ENCODE measurements at regions not wholly inside any gene's neighbourhood (a gene's known extent, or its start where the extent isn't known, plus 50 kb on each side); places are given as distances from the start of the nearest gene placed in this dataset.

DNA sequence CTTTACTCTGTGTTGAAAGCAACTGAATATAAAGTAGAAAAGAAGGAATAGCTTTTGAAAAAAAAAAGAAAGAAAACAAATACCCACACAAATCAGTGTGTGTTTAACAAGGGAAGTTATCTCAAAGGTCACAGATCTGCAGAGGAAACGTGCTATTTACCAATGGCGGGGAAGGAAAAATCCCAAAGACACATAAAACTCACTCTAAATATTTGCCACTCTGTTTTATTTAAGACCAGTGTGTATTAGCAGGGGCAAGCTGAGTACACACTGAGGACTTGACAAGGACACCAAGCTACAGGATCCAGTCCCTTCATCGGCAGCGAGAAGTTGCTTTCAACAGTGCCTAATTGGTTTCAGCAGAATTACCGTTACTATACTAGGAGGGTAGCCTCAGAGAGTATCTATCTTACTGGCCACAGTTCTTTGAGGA, 252.5 kb downstream of the DEPDC1B start (continued):
- TF ChIP-seq, protein P1, sequence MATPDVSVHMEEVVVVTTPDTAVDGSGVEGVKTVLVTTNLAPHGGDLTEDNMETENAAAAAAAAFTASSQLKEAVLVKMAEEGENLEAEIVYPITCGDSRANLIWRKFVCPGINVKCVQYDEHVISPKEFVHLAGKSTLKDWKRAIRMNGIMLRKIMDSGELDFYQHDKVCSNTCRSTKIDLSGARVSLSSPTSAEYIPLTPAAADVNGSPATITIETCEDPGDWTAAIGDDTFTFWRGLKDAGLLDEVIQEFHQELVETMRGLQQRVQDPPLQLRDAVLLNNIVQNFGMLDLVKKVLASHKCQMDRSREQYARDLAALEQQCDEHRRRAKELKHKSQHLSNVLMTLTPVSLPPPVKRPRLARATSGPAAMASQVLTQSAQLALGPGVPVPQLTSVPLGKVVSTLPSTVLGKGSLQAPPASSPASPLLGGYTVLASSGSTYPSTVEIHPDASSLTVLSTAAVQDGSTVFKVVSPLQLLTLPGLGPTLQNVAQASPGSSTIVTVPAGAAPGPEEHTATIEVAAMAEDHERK (CRISPR knock-in tag; IDR thresholded peaks at IDR 0.05; ENCODE audit: low read depth), result no peak
- TF ChIP-seq SIX4 (CRISPR knock-in tag; IDR thresholded peaks at IDR 0.05) (peak; percentile 86; the same call in 1 of the 2 replicates), SRSF1 (optimal IDR thresholded peaks at IDR 0.05; ENCODE audit: low read depth, low read length) (no peak), TCF7 (IDR thresholded peaks at IDR 0.05; ENCODE audit: low read depth) (peak; percentile 96), TCF12 (IDR thresholded peaks at IDR 0.05) (no peak), TCF12 (CRISPR knock-in tag; IDR thresholded peaks at IDR 0.05) (peak; percentile 98), GFI1 (CRISPR knock-in tag; IDR thresholded peaks at IDR 0.05; ENCODE audit: borderline replicate concordance) (peak; percentile 100), RXRA (CRISPR knock-in tag; IDR thresholded peaks at IDR 0.05) (peak; percentile 61; the same call in 1 of the 2 replicates), ZNF7 (CRISPR knock-in tag; IDR thresholded peaks at IDR 0.05) (no peak), ZNF383 (CRISPR knock-in tag; IDR thresholded peaks at IDR 0.05; ENCODE audit: borderline replicate concordance) (no peak), ZNF564 (CRISPR knock-in tag; IDR thresholded peaks at IDR 0.05) (no peak), REPIN1 (CRISPR knock-in tag; IDR thresholded peaks at IDR 0.05; ENCODE audit: borderline replicate concordance, low read depth) (peak; percentile 27; the same call in 1 of the 2 replicates), ZNF17 (CRISPR knock-in tag; IDR thresholded peaks at IDR 0.05) (no peak), CSRNP1 (CRISPR knock-in tag; IDR thresholded peaks at IDR 0.05) (no peak), CCAR2 (optimal IDR thresholded peaks at IDR 0.05; ENCODE audit: low read depth, low read length) (no peak), ZNF510 (CRISPR knock-in tag; IDR thresholded peaks at IDR 0.05; ENCODE audit: low read depth) (no peak), NR0B2 (CRISPR knock-in tag; IDR thresholded peaks at IDR 0.05) (no peak), ZBTB20 (CRISPR knock-in tag; IDR thresholded peaks at IDR 0.05; ENCODE audit: borderline replicate concordance, low read depth) (peak; percentile 76; the same call in 1 of the 2 replicates), ZBTB7A (CRISPR knock-in tag; IDR thresholded peaks at IDR 0.05) (no peak), SP5 (CRISPR knock-in tag; IDR thresholded peaks at IDR 0.05; ENCODE audit: borderline replicate concordance, low read depth) (peak; percentile 80), ZNF816 (CRISPR knock-in tag; IDR thresholded peaks at IDR 0.05; ENCODE audit: borderline replicate concordance) (peak; percentile 79; the same call in 1 of the 2 replicates), FOXA1 (IDR thresholded peaks at IDR 0.05) (peak; percentile 92), FOXA1 (CRISPR knock-in tag; IDR thresholded peaks at IDR 0.05) (peak; percentile 97)
- TF ChIP-seq, protein P2, sequence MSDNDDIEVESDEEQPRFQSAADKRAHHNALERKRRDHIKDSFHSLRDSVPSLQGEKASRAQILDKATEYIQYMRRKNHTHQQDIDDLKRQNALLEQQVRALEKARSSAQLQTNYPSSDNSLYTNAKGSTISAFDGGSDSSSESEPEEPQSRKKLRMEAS (IDR thresholded peaks at IDR 0.05), result peak; percentile 42; the same call in 1 of the 2 replicates
- TF ChIP-seq, protein P3, sequence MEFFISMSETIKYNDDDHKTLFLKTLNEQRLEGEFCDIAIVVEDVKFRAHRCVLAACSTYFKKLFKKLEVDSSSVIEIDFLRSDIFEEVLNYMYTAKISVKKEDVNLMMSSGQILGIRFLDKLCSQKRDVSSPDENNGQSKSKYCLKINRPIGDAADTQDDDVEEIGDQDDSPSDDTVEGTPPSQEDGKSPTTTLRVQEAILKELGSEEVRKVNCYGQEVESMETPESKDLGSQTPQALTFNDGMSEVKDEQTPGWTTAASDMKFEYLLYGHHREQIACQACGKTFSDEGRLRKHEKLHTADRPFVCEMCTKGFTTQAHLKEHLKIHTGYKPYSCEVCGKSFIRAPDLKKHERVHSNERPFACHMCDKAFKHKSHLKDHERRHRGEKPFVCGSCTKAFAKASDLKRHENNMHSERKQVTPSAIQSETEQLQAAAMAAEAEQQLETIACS (CRISPR knock-in tag; IDR thresholded peaks at IDR 0.05), result no peak
- TF ChIP-seq, protein P4, sequence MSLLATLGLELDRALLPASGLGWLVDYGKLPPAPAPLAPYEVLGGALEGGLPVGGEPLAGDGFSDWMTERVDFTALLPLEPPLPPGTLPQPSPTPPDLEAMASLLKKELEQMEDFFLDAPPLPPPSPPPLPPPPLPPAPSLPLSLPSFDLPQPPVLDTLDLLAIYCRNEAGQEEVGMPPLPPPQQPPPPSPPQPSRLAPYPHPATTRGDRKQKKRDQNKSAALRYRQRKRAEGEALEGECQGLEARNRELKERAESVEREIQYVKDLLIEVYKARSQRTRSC (CRISPR knock-in tag; IDR thresholded peaks at IDR 0.05; ENCODE audit: low read depth), result no peak
